ENCODE measurements at regions not wholly inside any gene's neighbourhood (a gene's known extent, or its start where the extent isn't known, plus 50 kb on each side); places are given as distances from the start of the nearest gene placed in this dataset.

GRCh38 chr4:115609631-115610030 lies 496.2 kb upstream of the NDST4 start (continued):
- TF ChIP-seq, protein P1, sequence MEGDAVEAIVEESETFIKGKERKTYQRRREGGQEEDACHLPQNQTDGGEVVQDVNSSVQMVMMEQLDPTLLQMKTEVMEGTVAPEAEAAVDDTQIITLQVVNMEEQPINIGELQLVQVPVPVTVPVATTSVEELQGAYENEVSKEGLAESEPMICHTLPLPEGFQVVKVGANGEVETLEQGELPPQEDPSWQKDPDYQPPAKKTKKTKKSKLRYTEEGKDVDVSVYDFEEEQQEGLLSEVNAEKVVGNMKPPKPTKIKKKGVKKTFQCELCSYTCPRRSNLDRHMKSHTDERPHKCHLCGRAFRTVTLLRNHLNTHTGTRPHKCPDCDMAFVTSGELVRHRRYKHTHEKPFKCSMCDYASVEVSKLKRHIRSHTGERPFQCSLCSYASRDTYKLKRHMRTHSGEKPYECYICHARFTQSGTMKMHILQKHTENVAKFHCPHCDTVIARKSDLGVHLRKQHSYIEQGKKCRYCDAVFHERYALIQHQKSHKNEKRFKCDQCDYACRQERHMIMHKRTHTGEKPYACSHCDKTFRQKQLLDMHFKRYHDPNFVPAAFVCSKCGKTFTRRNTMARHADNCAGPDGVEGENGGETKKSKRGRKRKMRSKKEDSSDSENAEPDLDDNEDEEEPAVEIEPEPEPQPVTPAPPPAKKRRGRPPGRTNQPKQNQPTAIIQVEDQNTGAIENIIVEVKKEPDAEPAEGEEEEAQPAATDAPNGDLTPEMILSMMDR (conservative IDR thresholded peaks at IDR 0.05; ENCODE audit: low read depth in 2 of 2): no peak
- TF ChIP-seq STAT1 (IDR thresholded peaks at IDR 0.05; ENCODE audit: unreplicated experiment) (no peak), CREB1 (CRISPR knock-in tag; IDR thresholded peaks at IDR 0.05; ENCODE audit: low read depth) (no peak), EZH2 (IDR thresholded peaks at IDR 0.05; ENCODE audit: low read depth, unreplicated experiment) (no peak), REST (IDR thresholded peaks at IDR 0.05; ENCODE audit: unreplicated experiment) (no peak), POLR2AphosphoS5 (IDR thresholded peaks at IDR 0.05; ENCODE audit: low read depth) (no peak), ETS1 (IDR thresholded peaks at IDR 0.05) (no peak)

- no peaks in the 10 kb centered on the region for H3F3A ChIP-seq (replicated peaks; ENCODE audit: low read depth)
- ATAC-seq (no peak), DNase-seq (ENCODE audit: low spot score) (no peak)
- H3K9me2 ChIP-seq (ENCODE audit: insufficient read depth): no peaks in the 10 kb centered on the region
- no peaks in the 10 kb centered on the region for H3K79me2 ChIP-seq (replicated peaks; ENCODE audit: insufficient read depth)
- no peak overlapping the region for H3K4me2 ChIP-seq
- H3K27ac ChIP-seq (ENCODE audit: low read depth): no peak overlapping the region
- no peak overlapping the region for H3K27ac Mint-ChIP-seq
- H3K27me3 Mint-ChIP-seq (ENCODE audit: insufficient read depth, low read depth, poor library complexity): peaks cover 1% of the 10 kb centered on the region
- H3K27me3 ChIP-seq (ENCODE audit: insufficient read depth): no peaks in the 10 kb centered on the region
- H3K4me3 Mint-ChIP-seq: no peak overlapping the region
- no peak overlapping the region for H2AFZ ChIP-seq
- H3K36me3 Mint-ChIP-seq (ENCODE audit: low read depth): no peaks in the 10 kb centered on the region
- no peaks in the 10 kb centered on the region for H3K4me1 ChIP-seq (ENCODE audit: insufficient read depth)
- H3K36me3 ChIP-seq (ENCODE audit: insufficient read depth): no peaks in the 10 kb centered on the region
- H3K4me1 Mint-ChIP-seq: no peaks in the 10 kb centered on the region
- no peaks in the 10 kb centered on the region for H3K9me3 Mint-ChIP-seq
- no peaks in the 10 kb centered on the region for H4K20me1 ChIP-seq (replicated peaks; ENCODE audit: insufficient read depth)
- H3K4me3 ChIP-seq: no peak overlapping the region
- TF ChIP-seq, protein P1 (conservative IDR thresholded peaks at IDR 0.05; ENCODE audit: low read depth in 2 of 2): no peak
- no peak for TF ChIP-seq ZNF462 (CRISPR knock-in tag; IDR thresholded peaks at IDR 0.05)
- TF ChIP-seq EZH2 (IDR thresholded peaks at IDR 0.05; ENCODE audit: low read depth, unreplicated experiment): no peak
- TF ChIP-seq POLR2AphosphoS5 (IDR thresholded peaks at IDR 0.05; ENCODE audit: low read depth): no peak
- TF ChIP-seq ETS1 (IDR thresholded peaks at IDR 0.05): no peak
Observed at GRCh38 chr4:115607311-115607710, 493.9 kb upstream of the NDST4 start.

Data from GM23338 (cell line).